Fibroblast of peridontal ligament (primary cell): ENCODE measurements at regions not wholly inside any gene's neighbourhood (a gene's known extent, or its start where the extent isn't known, plus 50 kb on each side); places are given as distances from the start of the nearest gene placed in this dataset.

Experiments used
- DNase-seq: peaks from one replicate; pipeline ENCODE4 v3.0.0-alpha.2; 2010; ENCODE audit errors: extremely low read depth

GRCh38 chr1:228975238-228975907 is 240.1 kb downstream of the RHOU start:
- DNase-seq, result no peak

- DNase-seq, result no peak
Observed at GRCh38 chr1:228976316-228976715, 241.0 kb downstream of the RHOU start.

- no peak for DNase-seq
Observed at GRCh38 chr1:228977307-228977706, 242.0 kb downstream of the RHOU start.

- no peak for DNase-seq
Observed at GRCh38 chr1:228977741-228978140, 242.5 kb downstream of the RHOU start.

GRCh38 chr1:228978484-228979324 is 243.4 kb downstream of the RHOU start:
- DNase-seq, result no peak

DNA sequence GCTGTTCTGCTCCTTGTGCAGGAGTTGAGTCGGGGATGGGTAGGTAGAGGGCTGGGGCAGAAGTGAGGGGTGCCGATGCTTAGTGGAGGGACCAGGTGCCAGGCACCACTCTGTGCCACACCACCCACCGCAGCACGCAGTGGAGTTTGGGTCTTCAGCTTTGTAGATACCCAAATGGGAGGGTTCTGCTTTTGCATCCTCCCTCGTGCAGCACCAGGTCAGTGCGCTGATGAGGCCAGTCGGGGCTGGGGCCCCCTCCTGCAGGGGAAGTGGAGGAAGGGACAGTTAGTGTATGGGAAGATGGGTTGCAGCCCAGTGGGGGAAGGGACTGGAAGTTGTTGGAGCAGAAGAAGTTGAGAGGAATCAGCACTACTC is 244.0 kb downstream of the RHOU start:
- DNase-seq, result no peak

DNA sequence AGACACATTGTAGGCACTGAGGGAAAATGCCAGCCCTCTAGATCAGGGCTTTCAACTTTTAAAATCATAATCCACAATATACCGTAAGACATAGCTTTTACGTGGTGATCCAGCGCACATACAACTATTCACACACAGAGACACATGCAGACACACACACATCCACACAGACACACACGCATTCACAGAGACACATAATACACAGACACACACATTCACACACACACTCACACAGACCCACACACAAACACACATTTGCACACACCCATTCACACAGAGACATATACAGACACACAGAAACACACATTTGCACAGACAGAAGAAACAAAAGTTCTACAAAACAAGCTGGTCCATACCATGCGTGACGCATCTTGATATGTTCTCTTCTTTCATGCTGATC is 244.5 kb downstream of the RHOU start:
- no peak for DNase-seq

- no peak for DNase-seq
Observed at GRCh38 chr1:228980232-228980937, 245.1 kb downstream of the RHOU start.

GRCh38 chr1:228982637-228983036 is 247.4 kb downstream of the RHOU start:
- no peak for DNase-seq

DNA sequence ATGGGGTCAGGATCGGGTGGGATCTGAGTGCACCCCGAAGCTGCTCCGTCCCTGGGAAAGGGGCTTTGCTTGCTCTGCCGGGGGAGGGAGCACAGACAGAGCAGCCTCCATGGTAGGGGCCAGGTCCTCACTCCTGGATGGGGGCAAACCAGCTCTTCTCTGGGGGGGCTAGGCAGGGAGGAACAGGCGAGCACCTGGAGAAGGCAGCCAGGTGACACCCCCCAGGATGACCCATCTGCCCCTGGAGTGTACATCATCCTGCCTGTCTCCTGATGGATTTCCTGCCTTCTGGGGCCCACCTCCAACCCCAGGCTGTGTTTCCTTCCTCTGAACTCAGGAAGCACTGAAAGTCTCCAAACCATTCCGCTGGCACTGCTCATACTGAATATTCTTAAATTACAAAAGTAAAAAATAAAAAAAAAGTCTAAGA is 248.0 kb downstream of the RHOU start:
- DNase-seq, result no peak

GRCh38 chr1:228983661-228984060 is 248.4 kb downstream of the RHOU start:
- no peak for DNase-seq

- DNase-seq, result no peak
Observed at GRCh38 chr1:228984107-228984506, 248.8 kb downstream of the RHOU start.

- no peak for DNase-seq
Observed at GRCh38 chr1:228984646-228985631, 249.7 kb downstream of the RHOU start.

DNA sequence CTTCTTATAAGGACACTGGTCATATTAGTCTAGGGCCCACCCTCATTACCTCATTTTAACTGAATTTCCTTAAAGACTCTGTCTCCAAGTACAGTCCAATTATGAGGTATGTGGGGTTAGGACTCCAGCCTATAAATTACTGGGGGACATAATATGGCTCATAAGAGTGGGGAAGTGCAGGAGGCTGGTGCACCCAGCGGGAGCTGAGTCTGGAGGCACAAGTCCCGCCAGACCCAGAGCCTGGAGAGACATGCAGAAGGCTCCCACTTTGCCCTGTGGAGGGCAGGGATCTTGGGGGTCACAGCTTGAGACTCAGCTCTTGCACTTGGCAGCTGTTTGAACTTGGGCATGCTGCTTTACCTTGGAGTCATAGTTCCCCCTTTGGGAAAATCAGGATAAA is 250.4 kb downstream of the RHOU start:
- no peak for DNase-seq

GRCh38 chr1:228986093-228986904 is 251.0 kb downstream of the RHOU start:
- peak; percentile 8 for DNase-seq

DNA sequence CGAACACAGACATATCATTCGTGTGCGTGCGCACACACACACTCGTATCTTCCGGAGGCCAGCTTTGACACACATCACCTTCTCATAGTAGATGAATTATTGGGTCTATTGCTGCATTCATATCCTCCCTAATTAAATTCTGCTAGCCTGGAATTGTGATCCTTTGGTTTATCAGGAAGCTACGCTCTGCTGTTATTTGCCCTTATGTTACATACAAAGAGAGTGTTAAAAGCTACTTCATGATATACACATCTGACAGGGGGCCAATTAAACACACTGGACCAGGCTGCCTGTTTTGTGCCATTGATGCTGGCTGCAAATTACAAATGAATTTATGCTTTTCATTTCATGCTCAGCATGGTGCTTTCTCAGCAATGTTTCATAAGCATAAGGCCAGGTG is 252.0 kb downstream of the RHOU start:
- no peak for DNase-seq

GRCh38 chr1:228987736-228988506 is 252.6 kb downstream of the RHOU start:
- no peak for DNase-seq

DNA sequence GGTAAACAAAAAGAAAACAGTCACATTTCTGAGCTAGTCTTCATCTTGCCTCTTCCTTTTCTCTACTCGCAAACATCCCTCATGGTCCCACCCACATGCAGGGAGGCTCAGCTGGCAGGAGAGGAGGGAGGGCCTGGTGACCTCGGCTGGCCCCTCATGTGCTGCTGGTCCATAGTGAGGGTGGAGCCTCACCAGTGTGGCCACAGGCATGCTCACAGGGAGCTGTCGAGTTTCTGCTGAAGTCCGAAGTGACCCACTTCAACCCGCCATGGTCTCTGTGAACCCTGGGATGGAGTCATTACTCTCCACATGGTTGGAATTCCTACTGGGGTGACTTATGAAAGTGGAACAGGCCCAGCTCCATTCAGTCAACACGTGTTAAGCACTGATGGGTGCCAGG is 253.4 kb downstream of the RHOU start:
- no peak for DNase-seq

DNA sequence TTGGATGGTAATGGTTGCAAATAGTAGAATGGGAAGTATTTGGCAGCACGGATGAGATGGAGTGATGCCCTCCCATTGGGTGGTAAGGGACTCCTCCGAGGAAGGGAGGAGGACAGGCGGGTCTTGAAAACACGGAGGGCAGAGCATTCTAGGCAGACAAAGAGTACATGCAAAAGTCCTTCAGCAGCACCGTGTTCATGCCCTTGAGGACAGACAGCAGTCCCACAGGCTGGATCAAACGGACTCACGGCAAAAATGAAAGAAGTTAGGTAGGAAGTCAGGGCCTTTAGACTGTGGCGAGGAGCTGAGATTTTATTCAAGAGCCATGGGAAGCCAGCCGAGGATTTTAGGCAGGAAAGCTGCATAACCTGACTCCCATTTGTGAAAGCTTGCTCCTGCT is 253.9 kb downstream of the RHOU start:
- DNase-seq, result no peak

DNA sequence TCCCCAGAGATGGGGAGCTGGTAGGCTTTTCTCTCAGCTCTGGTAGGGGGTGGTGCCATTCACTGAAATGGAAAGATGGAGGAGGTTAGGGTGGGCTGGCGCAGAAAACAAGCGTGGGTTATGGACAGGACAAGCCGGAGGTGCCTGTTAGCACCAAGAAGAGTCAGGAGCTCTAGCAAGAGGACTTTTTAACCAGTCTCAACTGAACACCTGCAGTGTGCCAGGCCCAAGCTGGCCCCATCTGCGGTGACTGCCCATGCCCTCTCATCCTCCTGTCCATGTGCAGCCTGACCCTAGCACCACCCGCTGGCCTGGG is 254.4 kb downstream of the RHOU start:
- DNase-seq, result no peak
